Fibroblast of skin of scalp (primary cell): ENCODE measurements at regions not wholly inside any gene's neighbourhood (a gene's known extent, or its start where the extent isn't known, plus 50 kb on each side); places are given as distances from the start of the nearest gene placed in this dataset.
A peak's percentile ranks its signal among the peaks of the same experiment; 100 is the strongest.

Source experiments
- DNase-seq: peaks from one replicate; pipeline ENCODE4 v3.0.0-alpha.2; 2013

- no peak for DNase-seq
Observed at GRCh38 chr9:23451802-23452418, 374.1 kb downstream of the ELAVL2 start.

DNA sequence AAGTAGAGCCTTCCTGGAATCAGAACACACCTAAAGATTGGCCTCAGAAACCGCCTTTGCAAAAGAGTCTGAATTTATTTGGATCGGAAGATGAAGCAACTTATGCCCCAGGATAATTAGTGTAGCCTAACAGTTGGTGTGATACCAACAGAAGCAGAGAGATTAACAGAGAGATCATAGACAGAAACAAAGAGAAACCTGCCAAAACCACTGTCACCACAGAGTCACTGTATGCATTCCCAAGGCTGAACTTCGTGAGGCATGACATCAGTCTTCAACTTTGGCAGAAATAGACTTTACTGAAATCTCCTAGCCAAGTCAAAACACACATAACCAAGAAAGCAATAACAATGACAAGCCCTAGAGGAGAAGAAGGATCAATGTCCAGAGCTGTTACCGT, 361.8 kb downstream of the ELAVL2 start:
- no peak for DNase-seq

GRCh38 chr9:23467276-23467675, 358.8 kb downstream of the ELAVL2 start:
- DNase-seq: no peak

- DNase-seq: no peak
Observed at GRCh38 chr9:23477908-23478307, 348.1 kb downstream of the ELAVL2 start.

- DNase-seq: no peak
Observed at GRCh38 chr9:23483566-23483965, 342.5 kb downstream of the ELAVL2 start.

DNA sequence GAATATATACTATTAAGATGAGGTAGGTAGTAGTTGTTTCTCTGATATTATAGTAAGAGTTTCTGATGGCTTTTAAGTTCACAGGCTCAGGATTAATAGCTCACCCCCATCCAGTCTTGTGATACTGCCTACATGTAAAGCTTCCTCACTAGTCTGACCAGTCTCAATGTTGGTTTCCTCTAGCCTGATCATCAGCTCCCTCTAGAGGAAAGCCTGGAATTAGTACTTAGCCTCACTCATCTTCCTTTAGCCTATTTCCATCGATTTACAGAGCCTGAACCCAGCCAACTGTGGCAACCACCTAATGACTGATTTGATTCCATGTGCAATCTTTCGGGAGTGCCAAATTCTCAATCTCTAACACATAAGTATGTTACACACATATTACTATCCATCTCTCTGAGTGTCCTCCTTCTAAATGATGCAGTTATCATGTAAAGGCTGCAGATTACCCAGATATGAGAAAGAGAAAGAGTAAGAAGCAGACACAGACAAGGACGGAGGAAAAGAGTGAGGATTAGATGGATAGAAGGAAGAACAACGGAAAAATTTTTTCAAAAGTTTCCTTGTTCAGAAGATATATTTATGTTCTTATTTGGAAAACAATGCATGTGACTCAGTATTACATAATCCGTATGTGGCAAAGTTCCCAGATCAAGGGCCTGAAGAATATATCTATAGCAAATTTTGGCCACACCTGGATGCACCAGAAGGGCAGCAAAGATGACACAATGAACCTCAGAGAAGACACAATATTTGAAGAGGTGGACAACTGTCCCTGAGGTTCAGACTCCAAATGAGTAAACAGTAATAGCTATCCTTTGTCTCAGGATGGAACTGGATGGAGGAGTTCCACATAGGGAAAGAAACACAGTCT, 333.7 kb downstream of the ELAVL2 start:
- DNase-seq: peak; percentile 17

DNA sequence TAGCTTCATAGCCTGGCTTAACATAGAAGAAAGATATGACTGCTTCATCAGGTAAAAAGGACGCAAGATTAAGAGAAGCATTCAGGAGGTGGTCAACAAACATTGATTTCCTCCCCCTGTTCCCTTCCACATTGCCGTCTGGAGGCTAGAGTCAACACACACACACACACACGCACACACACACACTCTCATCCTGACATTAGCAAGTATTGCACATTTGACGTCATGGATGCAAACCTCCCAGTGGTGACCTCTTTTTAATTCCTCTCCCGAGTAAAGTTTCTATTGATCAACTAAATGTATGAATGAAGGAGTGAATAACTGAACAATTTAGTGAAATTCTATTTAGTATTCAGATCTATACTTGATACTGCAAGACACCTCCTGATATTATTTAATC, 332.8 kb downstream of the ELAVL2 start:
- no peak for DNase-seq

DNA sequence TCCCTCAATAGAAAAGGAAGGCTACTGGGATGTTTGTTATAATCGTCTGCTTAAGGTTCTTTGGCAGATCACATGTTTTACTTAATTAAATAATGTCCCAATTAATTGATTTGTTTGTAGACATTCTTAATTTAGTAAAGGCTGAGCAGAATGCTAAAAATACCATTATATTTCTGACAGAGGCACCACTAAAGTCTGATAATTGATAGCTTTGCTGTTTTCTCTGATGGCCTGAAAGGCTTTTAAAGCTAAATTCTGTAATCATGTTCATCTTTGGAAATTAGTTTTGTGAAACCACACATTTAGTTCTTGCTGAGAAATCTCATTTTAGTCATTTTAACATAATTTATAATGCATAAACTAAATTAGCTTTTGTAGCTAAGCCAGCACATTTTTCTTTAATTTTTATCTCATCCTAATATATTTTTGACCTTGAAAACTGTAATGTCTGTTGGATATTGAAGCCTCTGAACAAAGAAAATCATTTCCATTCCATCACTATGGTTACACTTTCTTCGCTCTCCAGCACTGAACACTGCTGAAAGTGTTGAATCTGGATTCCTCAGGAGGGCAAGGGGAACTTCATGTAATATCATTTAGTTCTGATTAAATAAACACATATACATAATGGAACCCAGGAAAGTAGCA, 329.4 kb downstream of the ELAVL2 start:
- no peak for DNase-seq

DNA sequence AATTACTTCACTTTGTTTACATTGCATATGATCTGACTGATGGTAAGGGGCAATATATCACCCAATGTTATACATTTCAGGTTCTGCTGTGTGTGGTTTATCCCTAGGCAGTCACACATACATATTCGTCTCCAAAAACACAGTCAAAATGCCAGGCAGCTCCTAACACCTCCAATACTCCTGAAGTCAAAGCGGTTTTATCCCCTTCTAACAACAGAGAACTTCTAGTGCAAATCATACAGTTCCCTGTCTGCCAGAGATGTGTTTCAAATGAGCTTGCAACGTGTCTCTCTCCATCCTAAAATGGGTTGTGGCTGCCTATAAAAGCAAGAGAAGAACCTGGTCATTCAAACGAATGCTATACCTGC, 328.9 kb downstream of the ELAVL2 start:
- DNase-seq: no peak

GRCh38 chr9:23502004-23502403, 324.0 kb downstream of the ELAVL2 start:
- no peak for DNase-seq

GRCh38 chr9:23522952-23523351, 303.1 kb downstream of the ELAVL2 start:
- no peak for DNase-seq

GRCh38 chr9:23524607-23525155, 301.4 kb downstream of the ELAVL2 start:
- no peak for DNase-seq

GRCh38 chr9:23526806-23527205, 299.2 kb downstream of the ELAVL2 start:
- no peak for DNase-seq

GRCh38 chr9:23532282-23532681, 293.8 kb downstream of the ELAVL2 start:
- DNase-seq: no peak

DNA sequence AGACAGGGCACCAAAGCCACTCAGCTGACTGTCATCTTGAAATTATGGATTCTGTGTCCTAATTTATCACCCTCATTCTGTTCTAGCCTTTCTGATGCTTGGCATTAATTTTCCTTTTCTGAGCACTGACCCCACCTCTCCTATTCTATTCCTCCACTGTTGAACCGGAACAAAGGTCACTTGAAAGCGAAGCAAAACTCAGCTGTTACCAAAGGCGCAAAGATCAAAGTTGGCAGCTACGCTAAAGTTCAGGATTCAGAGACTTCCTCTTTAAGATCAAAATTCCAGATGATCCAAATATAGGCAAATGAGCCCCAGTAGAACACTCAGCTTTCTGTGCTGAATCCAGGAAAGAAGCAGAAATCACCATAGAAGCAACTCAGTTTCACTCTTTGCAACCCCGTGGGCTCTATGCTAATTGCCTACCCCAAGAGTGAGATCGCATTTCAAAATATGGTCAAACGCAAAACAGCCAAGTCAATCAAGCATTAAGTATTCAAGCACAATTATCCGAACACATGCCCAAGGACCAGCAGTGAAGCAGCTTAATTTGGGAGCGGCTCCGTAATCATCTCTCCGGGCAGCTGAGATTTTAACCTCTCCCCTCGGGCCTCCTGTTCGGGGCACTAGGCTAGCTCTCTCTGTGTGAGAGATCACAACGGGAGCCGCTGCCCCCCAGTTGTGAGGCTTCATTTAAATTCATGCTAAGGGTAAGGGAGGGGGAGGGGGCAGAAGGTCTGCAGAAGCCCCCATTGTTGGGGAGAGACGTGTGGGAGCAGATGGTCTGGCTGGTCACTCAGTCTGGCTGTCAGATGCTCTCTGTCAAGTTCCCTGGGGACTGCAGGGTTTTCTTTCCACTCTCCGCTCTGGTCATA, 288.6 kb downstream of the ELAVL2 start:
- no peak for DNase-seq

DNA sequence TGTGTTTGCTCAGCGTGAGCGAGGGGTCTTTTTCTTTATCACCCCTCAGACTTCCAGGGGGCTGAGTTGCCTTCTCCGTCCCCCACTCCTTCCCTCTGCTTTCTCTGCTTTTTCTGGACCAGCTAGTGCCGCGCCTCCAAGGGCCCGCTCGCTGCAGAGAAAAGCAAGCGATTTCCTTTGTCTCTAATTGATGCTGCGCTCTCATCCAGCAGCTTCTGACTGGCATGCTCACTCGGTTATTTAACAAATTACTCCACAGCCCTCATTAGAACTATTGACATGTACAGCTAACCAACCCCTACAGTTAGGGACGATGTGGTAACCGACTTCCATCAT, 288.0 kb downstream of the ELAVL2 start:
- DNase-seq: no peak

- no peak for DNase-seq
Observed at GRCh38 chr9:23538461-23539003, 287.5 kb downstream of the ELAVL2 start.

GRCh38 chr9:23539311-23539710, 286.7 kb downstream of the ELAVL2 start:
- DNase-seq: no peak

- DNase-seq: no peak
Observed at GRCh38 chr9:23541976-23542375, 284.1 kb downstream of the ELAVL2 start.

GRCh38 chr9:23542438-23542837, 283.6 kb downstream of the ELAVL2 start:
- DNase-seq: no peak

DNA sequence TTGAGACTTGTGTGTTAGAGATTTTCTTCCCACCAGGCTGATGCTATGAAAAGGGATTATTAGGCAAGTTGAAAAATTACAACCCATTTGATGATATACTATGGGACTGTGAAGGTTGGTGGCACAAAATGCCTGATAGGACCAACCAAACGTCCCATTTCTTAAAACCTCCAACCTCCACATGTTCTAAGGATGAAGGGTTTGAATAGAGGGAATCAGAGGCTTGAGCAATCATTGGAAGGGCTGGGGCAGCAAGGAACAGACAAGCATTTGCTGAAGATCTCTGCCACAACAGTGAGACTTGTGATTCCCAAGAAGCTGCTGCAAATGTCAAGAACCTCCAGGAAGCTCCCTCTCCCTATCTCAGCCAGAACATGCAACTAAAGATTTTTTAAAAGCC, 283.1 kb downstream of the ELAVL2 start:
- no peak for DNase-seq

DNA sequence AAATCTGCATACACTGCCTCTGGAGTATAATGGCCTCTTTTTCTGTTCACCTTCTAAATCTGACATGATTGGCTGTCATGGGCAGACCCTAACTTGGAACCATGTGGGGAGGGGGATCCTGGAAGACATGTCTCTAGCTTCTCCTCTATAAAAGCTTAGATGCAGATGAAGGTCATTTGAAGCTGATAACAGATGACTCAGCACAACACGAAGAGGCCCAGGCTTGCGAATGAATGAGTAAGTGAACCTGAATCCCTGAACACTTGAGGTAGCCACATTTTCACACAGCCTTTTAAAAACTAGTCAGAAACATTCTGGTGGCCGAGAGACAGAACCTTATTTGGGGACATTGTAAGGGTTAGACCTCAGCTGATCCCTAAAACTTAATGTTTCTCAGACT, 282.6 kb downstream of the ELAVL2 start:
- DNase-seq: no peak
